GM21786 (cell line): ENCODE measurements at regions not wholly inside any gene's neighbourhood (a gene's known extent, or its start where the extent isn't known, plus 50 kb on each side); places are given as distances from the start of the nearest gene placed in this dataset.

Source experiments
- ATAC-seq: cut with Tn5 transposase; IDR thresholded peaks from one replicate; pipeline ENCODE4 v1.9.1; 2021; ENCODE audit not compliant: unreplicated experiment

GRCh38 chr4:34791209-34791608, 1453.1 kb downstream of the ARAP2 start:
- ATAC-seq, result no peak

- no peak for ATAC-seq
Observed at GRCh38 chr4:34800953-34801352, 1443.4 kb downstream of the ARAP2 start.

DNA sequence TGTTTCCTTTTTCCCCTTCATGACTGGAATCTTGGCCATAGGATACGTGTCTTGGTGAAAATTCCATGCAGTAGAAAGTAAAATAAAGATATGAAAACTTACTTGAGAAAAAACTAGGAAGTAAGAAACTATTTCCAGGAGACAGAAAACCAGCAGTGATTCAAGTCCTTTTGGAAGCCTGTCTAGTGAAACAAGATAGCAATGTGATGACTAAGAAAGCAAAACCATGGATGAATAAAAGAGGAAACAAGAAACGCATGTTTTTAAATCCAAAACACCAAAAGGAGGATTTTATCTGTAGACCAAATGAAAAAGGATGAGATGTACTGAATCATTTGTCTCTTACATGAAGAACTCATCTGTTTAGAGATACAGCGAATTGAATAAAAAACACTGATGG, 1430.0 kb downstream of the ARAP2 start:
- ATAC-seq, result no peak

- ATAC-seq, result no peak
Observed at GRCh38 chr4:34824515-34824914, 1419.8 kb downstream of the ARAP2 start.

- no peak for ATAC-seq
Observed at GRCh38 chr4:34826660-34827059, 1417.7 kb downstream of the ARAP2 start.

DNA sequence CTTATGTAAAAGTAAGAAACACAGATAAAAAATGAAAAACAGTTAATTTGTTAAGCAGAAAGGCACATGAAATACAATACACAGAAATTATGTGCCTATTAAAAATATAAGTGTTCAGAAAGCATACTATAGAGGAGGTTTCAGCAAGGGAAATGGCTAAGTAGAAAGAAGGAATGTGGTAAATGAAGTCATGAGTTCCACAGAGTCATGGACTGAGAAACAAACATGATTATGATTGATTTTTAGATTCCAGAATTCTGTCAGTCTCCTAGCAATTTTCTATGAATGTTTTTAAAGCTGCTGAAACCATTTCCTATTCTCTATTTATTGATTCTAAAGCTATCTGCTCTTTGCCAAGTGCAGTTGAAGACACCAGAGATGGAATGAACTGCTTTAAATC, 1398.4 kb downstream of the ARAP2 start:
- no peak for ATAC-seq

DNA sequence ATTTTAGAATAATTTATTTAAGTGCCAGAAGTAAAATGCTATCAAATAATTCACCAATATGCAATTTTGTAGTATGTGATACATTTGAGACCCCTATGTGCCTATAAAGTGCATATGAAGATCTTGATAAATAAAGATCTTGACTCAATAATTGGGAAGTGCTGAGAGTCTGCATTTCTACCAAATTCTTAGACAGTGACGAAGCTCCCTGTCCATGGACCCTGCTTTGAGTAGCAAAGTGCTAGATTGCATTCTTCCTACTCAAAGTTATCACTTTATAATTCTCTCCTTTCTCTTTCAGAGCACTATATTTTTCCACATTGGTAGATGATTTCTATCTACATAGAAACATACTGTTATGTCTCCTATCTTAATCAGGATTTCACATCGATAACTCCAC, 1393.9 kb downstream of the ARAP2 start:
- no peak for ATAC-seq

DNA sequence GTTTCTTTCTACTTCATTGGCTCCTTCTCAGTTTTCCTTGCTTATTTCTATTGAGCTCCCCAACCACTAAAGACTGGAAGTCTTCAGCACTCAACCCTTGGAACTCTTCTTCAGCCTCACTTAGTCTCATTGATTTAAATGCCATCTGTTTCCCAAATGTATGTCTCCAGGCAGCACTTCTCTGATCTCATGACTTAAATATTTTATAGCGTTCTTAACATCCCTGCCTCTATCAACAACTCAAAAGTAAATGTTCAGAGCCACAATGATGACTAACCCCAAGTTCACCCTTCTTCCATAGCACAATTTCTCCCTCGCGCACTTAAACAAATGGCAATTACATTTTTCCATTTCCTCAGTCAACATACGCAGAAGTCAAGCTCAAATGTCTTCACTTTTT, 1393.3 kb downstream of the ARAP2 start:
- ATAC-seq, result no peak

GRCh38 chr4:34851411-34851810, 1392.9 kb downstream of the ARAP2 start:
- no peak for ATAC-seq

- no peak for ATAC-seq
Observed at GRCh38 chr4:34854451-34854850, 1389.9 kb downstream of the ARAP2 start.

DNA sequence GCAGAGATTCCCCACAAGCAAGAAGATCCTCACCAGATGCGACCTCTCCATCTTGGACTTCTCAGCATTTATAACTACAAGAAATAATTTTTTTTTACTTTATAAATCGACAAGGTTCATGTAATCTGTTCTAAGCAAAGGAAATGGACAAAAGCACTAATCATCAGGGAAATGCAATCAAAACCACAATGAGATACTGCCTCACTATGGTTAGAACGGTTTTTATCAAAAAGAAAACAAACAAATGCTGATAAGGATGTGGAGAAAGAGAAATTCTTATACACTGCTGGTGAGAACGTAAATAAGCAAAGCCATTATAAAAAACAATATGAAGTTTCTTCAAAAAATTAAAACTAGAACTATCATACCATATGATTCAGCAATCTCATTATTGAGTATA, 1382.6 kb downstream of the ARAP2 start:
- ATAC-seq, result no peak

DNA sequence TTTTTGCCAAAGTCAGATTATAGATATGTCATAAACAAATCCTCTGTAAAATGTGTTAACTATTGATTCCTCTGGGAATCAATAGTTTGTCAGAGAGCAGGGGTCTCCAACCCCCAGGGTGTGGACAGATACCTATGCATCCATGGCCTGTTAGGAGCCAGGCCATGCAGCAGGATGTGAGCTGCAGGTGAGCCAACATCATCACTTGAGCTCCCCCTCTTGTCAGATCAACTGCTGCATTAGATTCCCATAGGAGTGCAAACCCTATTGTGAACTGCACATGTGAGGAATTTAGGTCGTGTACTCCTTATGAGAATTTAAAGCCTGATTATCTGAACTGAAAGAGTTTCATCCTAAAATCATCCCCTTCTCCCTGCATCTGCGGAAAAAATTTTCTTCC, 1365.4 kb downstream of the ARAP2 start:
- no peak for ATAC-seq

DNA sequence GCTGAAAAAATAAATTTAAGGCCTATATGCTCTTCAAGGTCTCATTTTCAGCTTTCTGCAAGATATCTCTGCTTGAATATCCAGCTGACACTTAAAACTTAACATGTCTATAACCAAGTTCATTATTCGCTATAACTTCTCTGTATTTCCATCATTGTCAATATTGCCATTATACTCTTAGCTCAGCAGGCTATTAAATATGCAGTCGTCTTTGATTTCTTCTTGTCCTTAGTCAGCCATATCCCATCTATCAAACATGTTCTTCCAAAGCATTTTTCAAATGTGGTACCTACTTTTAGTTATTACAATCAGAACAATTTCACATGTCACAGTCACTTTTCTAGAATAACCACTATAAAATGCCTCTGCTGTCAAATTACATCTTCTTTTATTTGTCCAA, 1364.1 kb downstream of the ARAP2 start:
- ATAC-seq, result no peak

- no peak for ATAC-seq
Observed at GRCh38 chr4:34891892-34892291, 1352.4 kb downstream of the ARAP2 start.

GRCh38 chr4:34893382-34893781, 1350.9 kb downstream of the ARAP2 start:
- peak; percentile 63 for ATAC-seq

GRCh38 chr4:34920032-34920431, 1324.3 kb downstream of the ARAP2 start:
- no peak for ATAC-seq

DNA sequence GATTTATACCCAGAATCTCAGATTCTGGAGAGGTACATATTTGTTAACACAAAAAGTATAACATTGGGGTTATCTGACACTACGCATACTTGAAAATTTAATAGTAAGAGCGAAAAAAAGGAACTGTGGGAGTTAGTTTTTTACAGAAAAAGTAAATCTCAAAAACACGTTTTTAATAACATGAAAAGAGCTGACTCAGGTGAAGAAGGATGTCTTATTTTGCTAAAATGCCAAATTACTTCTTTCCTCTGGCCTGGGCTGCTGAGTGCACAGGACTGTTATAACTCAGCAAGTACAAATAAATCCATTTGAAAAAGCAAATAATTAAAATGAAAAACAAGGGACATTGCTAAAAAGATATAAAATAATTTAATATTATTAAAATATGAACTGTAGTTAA, 1322.9 kb downstream of the ARAP2 start:
- no peak for ATAC-seq

- no peak for ATAC-seq
Observed at GRCh38 chr4:34922325-34922724, 1322.0 kb downstream of the ARAP2 start.

- no peak for ATAC-seq
Observed at GRCh38 chr4:34932591-34932990, 1311.7 kb downstream of the ARAP2 start.

GRCh38 chr4:34935739-34936138, 1308.6 kb downstream of the ARAP2 start:
- ATAC-seq, result no peak

GRCh38 chr4:34939073-34939472, 1305.2 kb downstream of the ARAP2 start:
- ATAC-seq, result no peak

- ATAC-seq, result no peak
Observed at GRCh38 chr4:34943741-34944386, 1300.5 kb downstream of the ARAP2 start.

- ATAC-seq, result no peak
Observed at GRCh38 chr4:34950926-34951325, 1293.4 kb downstream of the ARAP2 start.
